Stimulated activated CD4-positive, alpha-beta T cell treated with anti-CD3 and anti-CD28 coated beads, Interleukin-15, amount 100 ng/mL, for 48 hours (primary cell): ENCODE measurements at regions not wholly inside any gene's neighbourhood (a gene's known extent, or its start where the extent isn't known, plus 50 kb on each side); places are given as distances from the start of the nearest gene placed in this dataset.
A peak's percentile ranks its signal among the peaks of the same experiment; 100 is the strongest.

Source experiments
- DNase-seq, 2 donors: peaks; one replicate each; pipeline ENCODE4 v3.0.0-alpha.2; 2020; ENCODE audit warnings: low read depth in 2 of 2

GRCh38 chr2:100741880-100742276, 78.1 kb upstream of the NPAS2 start:
- no peak for DNase-seq

DNA sequence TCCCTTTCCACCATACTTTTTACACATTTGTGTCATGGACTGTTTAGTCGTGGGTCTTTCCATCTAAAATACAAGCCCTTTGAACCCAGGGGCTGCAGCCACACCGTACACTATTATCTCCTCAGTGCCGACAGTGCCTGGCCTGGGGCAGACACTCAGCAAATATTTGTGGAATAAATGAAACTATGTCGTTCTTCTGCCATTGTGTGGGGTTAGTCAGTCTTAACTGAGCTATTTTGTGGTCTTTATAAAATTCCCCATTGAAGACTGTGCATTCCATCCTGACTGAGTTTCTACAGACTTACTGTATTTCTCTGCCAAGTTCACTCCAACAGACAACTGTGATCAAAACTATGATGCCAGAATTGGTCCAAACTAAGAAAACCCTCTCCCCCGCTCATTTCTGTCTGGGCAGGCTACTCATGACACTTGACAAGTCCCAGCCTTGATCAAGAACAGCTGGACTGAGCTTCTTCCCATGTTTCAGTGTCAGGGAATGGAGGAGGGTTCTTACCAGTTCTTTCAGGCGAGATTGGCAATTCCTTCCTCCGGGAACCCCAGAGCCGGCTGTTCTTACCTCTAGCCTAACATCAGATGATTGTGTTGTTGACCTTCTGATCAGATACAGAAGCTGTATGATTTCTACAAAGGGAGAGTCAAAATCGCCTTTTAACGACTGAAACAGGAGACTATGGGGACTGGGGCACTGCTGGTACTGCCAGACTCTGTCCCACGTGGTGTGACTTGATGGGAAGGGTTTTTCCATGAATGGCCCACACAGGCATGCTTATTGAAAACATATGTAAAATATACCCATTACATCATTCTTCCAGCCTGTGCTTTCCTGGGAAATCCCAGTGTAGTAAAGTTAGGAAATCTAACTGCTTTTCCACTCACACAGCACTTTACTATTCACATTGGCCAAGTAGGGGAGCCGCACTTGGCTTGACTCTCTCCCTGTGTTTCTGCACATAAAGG, 77.4 kb upstream of the NPAS2 start:
- DNase-seq = no peak

- DNase-seq = no peak
Observed at GRCh38 chr2:100743741-100744140, 76.2 kb upstream of the NPAS2 start.

DNA sequence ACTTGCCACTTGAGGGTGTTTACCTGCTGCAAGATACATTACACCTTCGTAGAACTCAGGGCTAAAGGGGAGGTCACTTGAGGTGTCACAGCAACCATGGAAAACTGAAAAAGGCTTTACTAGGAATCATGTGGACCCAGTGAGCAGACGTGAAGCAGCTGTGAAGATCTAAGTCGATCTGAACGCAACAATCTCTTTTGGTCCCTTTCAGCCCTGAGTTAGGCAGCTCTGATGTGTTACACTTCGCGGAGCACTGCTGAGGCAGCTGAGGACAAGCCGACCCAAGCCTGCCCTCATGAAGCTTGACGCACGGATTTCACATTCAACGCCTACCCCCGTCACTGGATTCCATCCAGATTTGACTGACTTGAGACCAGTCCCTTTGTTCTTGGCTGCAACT, 75.8 kb upstream of the NPAS2 start:
- DNase-seq = no peak

DNA sequence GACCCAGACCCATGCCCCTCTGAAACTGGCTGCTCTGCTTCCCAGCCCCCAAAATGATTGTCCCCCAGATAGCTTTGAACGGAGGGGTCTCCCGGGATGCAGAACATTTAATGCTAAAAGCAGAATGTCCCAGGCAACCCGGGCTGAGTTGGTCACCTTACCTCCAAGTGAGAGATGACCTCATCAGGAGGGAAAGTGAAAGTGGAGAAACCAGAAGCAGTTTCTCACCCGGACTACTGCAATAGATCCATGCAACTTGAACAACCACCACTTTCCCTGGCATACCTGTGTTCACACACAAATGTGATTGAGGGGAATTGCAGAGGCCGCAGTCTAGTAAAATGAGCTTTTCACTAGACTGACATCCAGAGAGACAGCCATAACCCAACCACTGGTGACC, 75.3 kb upstream of the NPAS2 start:
- DNase-seq = no peak

GRCh38 chr2:100745604-100746003, 74.3 kb upstream of the NPAS2 start:
- DNase-seq = no peak

DNA sequence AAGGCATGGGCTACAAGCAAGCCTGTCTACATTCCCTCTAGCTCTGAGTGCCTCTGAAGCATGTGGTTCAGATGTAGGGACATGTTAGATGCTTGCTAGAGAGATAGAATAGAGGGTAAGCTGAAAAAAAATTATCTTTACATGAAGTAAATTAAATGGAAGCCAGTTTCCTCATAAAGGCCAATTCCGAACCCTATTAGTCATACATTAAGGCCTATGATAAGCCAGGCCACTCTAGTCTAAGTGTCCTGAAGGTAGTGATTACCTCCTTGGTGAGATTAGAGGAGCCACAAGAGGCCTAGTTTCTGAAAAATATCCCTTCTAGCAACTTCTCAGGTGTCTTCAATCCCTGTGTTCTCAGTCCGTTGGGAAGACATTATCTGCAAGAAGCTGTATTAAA, 72.4 kb upstream of the NPAS2 start:
- DNase-seq = no peak

GRCh38 chr2:100747996-100748615, 71.8 kb upstream of the NPAS2 start:
- DNase-seq = no peak

DNA sequence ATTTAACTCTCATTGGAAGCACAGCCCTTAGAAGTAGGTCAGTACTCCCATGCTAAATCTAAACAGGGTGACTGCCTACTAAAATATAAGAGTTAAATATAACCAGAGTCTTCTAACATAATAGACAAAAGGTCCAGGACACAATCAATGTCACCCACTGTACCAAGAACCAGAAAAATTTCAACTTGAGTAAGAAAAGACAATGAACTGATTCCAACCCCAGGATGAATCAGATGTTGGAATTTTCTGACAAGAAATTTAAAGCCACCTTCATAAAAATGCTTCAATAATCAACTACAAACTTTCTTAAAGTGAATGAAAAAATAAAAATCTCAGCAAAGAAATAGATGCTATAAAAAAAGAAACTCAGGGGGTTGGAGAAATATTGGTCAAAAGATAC, 71.3 kb upstream of the NPAS2 start:
- DNase-seq = no peak

GRCh38 chr2:100749771-100750542, 70.0 kb upstream of the NPAS2 start:
- DNase-seq = no peak

GRCh38 chr2:100751871-100752625, 67.9 kb upstream of the NPAS2 start:
- DNase-seq = peak; percentile 5

- DNase-seq = no peak
Observed at GRCh38 chr2:100752628-100753333, 67.2 kb upstream of the NPAS2 start.

- no peak for DNase-seq
Observed at GRCh38 chr2:100753444-100753843, 66.5 kb upstream of the NPAS2 start.

GRCh38 chr2:100753881-100754280, 66.1 kb upstream of the NPAS2 start:
- DNase-seq = no peak

- DNase-seq = no peak
Observed at GRCh38 chr2:100754951-100755350, 65.0 kb upstream of the NPAS2 start.

DNA sequence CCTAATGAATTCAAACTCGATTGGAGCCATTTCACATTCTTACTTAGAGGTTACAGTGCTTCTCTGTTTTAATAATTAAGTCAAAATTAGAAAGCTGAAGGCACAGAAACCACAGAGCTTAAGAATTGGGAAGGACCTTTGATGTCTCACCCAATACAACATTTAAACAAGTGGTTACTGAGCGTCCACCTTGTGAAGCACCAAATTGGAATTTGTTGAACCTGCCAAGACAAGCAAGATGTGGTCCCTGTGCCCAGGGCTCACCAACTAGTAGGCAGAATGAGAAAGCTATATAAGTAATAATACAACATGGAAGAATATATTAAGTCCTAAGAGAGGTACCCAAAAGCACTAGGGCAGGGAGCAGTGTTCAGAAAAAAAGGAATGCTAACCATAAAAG, 64.5 kb upstream of the NPAS2 start:
- no peak for DNase-seq

DNA sequence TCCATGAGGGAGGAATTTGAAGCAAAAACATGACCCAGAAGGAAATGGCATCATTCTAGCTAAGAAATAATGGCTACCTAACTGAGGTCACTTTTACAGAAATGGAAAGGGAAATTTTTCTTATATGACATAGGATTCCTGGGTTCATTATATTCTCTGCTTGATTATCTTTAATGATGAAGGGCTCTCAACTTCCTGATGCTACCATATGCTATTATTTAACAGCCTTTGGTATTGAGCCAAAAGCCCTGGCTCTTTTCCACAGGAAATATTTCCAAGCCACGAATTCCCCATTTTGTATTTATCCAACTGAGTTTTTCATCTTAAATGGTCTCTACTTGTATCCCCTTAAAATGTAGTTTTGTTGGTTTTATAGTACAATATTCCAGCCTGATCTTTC, 63.2 kb upstream of the NPAS2 start:
- no peak for DNase-seq

- DNase-seq = no peak
Observed at GRCh38 chr2:100757621-100758394, 62.1 kb upstream of the NPAS2 start.

DNA sequence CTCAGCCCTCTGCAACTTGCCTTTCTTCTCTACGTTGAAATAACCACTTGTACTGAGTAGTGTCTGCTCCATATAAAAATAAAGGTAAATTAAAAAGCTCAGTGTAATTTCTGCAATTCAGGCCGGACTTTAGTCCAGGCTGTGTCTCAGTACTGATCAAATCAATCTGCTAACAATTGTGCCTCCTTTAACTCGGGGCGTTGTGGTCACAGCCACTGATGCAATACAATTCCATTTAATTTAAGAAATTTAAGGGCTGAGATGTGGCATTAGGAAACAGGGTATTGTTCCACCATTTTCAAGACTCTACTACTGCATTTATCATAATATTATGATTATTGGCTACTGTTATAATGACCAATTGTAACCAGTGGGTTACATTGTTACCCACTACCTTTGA, 60.0 kb upstream of the NPAS2 start:
- DNase-seq = no peak

DNA sequence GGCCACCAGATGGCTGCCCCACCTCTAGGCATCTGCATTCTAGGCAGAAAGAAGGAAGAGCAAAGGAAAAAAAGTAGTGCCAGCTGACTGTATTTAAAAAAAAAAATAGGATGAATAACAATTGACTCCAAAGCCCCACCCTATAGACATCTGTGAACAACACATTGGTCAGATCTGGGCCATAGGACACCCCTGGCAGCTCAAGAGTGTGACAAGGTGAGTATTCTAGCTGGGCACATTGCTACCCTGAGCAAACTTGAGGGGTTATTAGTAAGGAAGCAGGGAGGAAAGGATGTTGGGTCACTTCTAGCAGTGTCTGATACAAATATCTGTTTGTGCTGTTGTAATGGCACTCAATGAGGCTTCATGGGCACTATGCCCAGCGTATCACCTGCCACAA, 58.6 kb upstream of the NPAS2 start:
- DNase-seq = no peak
